Type B pancreatic cell (in vitro differentiated cells): ENCODE measurements at regions not wholly inside any gene's neighbourhood (a gene's known extent, or its start where the extent isn't known, plus 50 kb on each side); places are given as distances from the start of the nearest gene placed in this dataset.

Source experiments
- DNase-seq: peaks from one replicate; pipeline ENCODE4 v3.0.0; 2021; ENCODE audit warnings: mixed read lengths; ENCODE audit not compliant: unreplicated experiment; ENCODE audit errors: extremely low spot score
- H3K27ac Mint-ChIP-seq: 2 replicates; pipeline ENCODE4 v1.8.0; 2021; ENCODE audit warnings: mild to moderate bottlenecking, mixed read lengths
- H3K27me3 Mint-ChIP-seq: 2 replicates; pipeline ENCODE4 v1.8.0; 2021; ENCODE audit warnings: mixed read lengths
- H3K36me3 Mint-ChIP-seq: 2 replicates; pipeline ENCODE4 v1.8.0; 2021; ENCODE audit warnings: mixed read lengths
- H3K4me1 Mint-ChIP-seq: one replicate; pipeline ENCODE4 v1.8.0; 2021; ENCODE audit warnings: mixed read lengths; ENCODE audit not compliant: unreplicated experiment
- H3K4me3 Mint-ChIP-seq: 2 replicates; pipeline ENCODE4 v1.8.0; 2021; ENCODE audit warnings: mild to moderate bottlenecking, mixed read lengths
- H3K9me3 Mint-ChIP-seq: 2 replicates; pipeline ENCODE4 v1.8.0; 2021; ENCODE audit warnings: mixed read lengths
- TF ChIP-seq, protein P1 (sequence below): fragments of 200-600 bp; sonication (generic); conservative IDR thresholded peaks from 2 replicates; pipeline ENCODE4 v1.5.0; 2021; ENCODE audit warnings: antibody characterized with exemption, mild to moderate bottlenecking

DNA sequence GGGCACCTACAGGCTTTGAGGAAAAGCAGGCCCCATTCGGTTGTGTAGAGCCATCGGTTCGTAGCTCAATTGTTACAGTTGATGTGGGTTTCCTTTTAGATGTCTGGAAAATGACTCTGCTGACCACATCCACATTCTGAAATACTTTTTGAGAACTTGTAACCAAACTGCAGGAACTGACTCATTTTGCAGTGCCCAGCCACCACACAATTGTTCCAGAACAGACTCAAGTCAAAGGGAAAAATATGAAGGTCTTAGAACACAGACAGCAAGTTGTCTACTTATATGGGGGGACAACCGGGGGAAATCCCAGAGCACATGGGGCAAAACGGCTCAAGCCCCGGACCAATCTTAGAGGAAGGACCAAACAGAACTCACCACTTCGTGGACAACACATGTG, 557.6 kb upstream of the DIPK2B start:
- Mint-ChIP-seq H3K36me3 (peaks cover 20% of the 10 kb centered on the region), H3K9me3 (no peaks in the 10 kb centered on the region), H3K27ac (no peak overlapping the region), H3K4me3 (no peak overlapping the region), H3K4me1 (peaks cover 4% of the 10 kb centered on the region), H3K27me3 (no peaks in the 10 kb centered on the region)
- TF ChIP-seq, protein P1, sequence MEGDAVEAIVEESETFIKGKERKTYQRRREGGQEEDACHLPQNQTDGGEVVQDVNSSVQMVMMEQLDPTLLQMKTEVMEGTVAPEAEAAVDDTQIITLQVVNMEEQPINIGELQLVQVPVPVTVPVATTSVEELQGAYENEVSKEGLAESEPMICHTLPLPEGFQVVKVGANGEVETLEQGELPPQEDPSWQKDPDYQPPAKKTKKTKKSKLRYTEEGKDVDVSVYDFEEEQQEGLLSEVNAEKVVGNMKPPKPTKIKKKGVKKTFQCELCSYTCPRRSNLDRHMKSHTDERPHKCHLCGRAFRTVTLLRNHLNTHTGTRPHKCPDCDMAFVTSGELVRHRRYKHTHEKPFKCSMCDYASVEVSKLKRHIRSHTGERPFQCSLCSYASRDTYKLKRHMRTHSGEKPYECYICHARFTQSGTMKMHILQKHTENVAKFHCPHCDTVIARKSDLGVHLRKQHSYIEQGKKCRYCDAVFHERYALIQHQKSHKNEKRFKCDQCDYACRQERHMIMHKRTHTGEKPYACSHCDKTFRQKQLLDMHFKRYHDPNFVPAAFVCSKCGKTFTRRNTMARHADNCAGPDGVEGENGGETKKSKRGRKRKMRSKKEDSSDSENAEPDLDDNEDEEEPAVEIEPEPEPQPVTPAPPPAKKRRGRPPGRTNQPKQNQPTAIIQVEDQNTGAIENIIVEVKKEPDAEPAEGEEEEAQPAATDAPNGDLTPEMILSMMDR: no peak
- no peak for DNase-seq

DNA sequence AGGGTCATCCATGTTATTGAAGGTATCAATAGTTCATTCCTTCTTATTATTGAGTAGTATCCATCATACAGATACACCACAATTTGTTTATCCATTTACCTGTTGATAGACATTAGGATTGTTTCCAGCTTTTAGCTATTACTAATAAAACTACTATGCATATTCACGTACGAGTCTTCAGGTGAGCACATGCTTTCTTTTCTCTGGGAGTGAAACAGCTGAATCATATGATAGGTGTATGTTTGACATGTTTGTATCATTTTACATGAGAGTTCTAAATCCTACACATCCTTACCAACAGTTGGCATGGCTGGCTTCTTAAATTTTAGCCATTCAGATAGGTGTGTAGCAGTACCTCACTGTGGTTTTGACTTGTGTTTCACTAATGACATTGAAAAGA, 556.6 kb upstream of the DIPK2B start:
- Mint-ChIP-seq H3K9me3 (no peaks in the 10 kb centered on the region), H3K4me1 (peaks cover 4% of the 10 kb centered on the region), H3K4me3 (no peak overlapping the region), H3K27ac (no peak overlapping the region), H3K36me3 (peaks cover 20% of the 10 kb centered on the region), H3K27me3 (no peaks in the 10 kb centered on the region)
- no peak for DNase-seq
- TF ChIP-seq, protein P1: no peak

DNA sequence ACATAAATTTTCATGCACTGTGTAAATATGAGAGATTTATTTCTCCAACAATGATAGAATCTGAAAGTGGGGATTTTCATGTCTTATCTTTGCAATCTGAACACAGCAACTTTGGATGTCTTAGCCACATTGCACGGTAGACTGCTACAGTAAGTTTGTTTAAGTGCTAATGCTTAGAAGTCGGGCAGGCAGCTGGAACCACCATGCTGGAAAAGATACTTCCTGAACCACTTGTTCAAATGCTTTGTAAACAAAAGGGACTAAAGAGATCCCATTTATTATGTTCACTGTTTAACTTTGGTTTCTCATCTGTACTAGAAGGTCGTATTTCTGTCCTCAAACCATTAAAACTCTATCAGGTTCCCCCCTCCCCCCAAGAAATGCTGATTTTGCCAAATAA, 555.9 kb upstream of the DIPK2B start:
- TF ChIP-seq, protein P1: no peak
- H3K9me3 Mint-ChIP-seq: no peaks in the 10 kb centered on the region
- DNase-seq: no peak
- H3K27ac Mint-ChIP-seq: no peak overlapping the region
- H3K36me3 Mint-ChIP-seq: peaks cover 19% of the 10 kb centered on the region
- no peaks in the 10 kb centered on the region for H3K27me3 Mint-ChIP-seq
- H3K4me1 Mint-ChIP-seq: no peaks in the 10 kb centered on the region
- H3K4me3 Mint-ChIP-seq: no peak overlapping the region

DNA sequence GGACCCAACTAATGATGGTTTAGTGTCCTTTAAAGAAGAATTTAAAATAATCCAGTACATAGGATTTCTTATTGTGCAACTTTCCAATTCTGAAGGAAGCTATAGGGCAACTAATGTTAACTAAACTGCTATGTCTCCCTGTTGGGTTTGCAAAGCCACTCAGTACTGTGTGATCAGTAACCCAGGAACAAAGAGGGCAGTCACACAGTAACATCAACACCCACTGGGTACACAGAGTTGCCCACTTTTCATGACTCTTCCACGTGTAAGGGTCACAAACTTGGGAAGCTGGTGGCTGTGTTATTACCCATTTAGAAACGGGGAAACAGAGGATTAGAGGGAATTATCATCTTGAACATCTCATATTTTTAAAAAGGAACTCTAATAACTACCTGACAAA, 555.0 kb upstream of the DIPK2B start:
- no peaks in the 10 kb centered on the region for H3K27me3 Mint-ChIP-seq
- DNase-seq: no peak
- no peaks in the 10 kb centered on the region for H3K9me3 Mint-ChIP-seq
- peaks cover 18% of the 10 kb centered on the region for H3K36me3 Mint-ChIP-seq
- TF ChIP-seq, protein P1: no peak
- no peak overlapping the region for H3K4me3 Mint-ChIP-seq
- H3K4me1 Mint-ChIP-seq: no peaks in the 10 kb centered on the region
- H3K27ac Mint-ChIP-seq: no peak overlapping the region

DNA sequence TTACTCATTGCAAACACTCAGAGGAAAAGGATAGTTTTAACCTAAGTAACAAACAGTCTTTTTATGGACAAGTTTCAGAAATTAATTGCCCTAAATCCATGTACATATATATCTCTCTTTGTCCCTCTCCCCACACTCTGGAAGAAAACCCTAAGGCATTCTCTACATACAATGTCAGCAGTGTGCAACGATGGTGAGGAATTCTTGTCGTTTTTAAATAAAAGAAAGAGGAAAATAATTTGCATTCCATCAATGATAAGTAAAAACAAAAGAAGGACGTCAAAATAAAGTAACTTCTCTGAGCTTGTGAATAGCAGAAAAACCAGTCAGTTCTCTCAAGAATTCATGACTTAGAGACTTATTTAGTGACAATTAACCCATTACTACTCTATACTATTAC, 550.5 kb upstream of the DIPK2B start:
- Mint-ChIP-seq H3K27ac (no peak overlapping the region), H3K36me3 (peaks cover 4% of the 10 kb centered on the region), H3K4me1 (no peaks in the 10 kb centered on the region), H3K9me3 (no peaks in the 10 kb centered on the region), H3K4me3 (no peak overlapping the region), H3K27me3 (no peaks in the 10 kb centered on the region)
- no peak for DNase-seq
- TF ChIP-seq, protein P1: no peak

DNA sequence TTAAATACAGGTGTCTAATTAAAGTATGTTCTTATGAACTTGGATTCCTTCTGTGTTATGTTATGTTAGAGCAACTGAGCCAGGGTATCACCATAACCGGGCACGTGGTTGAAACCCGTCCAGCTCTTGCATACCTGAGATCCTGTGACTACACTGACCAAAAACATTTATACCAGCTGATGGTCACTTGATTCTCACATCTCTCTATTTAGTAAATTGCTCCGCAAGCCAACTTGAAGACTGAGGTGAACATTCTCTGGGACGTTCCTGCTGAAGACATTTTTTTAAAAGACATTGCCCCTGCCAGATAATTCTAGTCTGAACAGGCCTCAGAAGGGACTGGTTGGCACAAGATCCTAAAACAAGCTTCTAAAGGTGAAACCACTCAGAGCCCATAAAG, 550.0 kb upstream of the DIPK2B start:
- DNase-seq: no peak
- H3K27me3 Mint-ChIP-seq: no peaks in the 10 kb centered on the region
- peaks cover 2% of the 10 kb centered on the region for H3K9me3 Mint-ChIP-seq
- peaks cover 7% of the 10 kb centered on the region for H3K36me3 Mint-ChIP-seq
- H3K4me3 Mint-ChIP-seq: no peak overlapping the region
- H3K4me1 Mint-ChIP-seq: no peaks in the 10 kb centered on the region
- TF ChIP-seq, protein P1: no peak
- no peak overlapping the region for H3K27ac Mint-ChIP-seq
